CD4-positive, alpha-beta T cell treated with Interleukin-15 for 4 hours (primary cell): ENCODE measurements at regions not wholly inside any gene's neighbourhood (a gene's known extent, or its start where the extent isn't known, plus 50 kb on each side); places are given as distances from the start of the nearest gene placed in this dataset.

Source experiments
- DNase-seq: peaks from one replicate; pipeline ENCODE4 v3.0.0-alpha.2; 2020; ENCODE audit warnings: low spot score

GRCh38 chr10:50936335-50936734 lies 50.9 kb upstream of the A1CF start:
- DNase-seq = no peak

GRCh38 chr10:50937230-50937907 lies 51.9 kb upstream of the A1CF start:
- no peak for DNase-seq

- no peak for DNase-seq
These were observed 56.2 kb upstream of the A1CF start for GRCh38 chr10:50941629-50942028.

GRCh38 chr10:50946991-50947781 lies 61.8 kb upstream of the A1CF start:
- no peak for DNase-seq

- no peak for DNase-seq
These were observed 65.9 kb upstream of the A1CF start for GRCh38 chr10:50951365-50951764.

GRCh38 chr10:50961297-50961696 lies 75.9 kb upstream of the A1CF start:
- DNase-seq = no peak

GRCh38 chr10:50963063-50963462 lies 77.6 kb upstream of the A1CF start:
- no peak for DNase-seq

- no peak for DNase-seq
These were observed 83.1 kb upstream of the A1CF start for GRCh38 chr10:50968386-50969091.

GRCh38 chr10:50972591-50972990 lies 87.2 kb upstream of the A1CF start:
- DNase-seq = no peak

- DNase-seq = no peak
These were observed 92.9 kb upstream of the PRKG1 start for GRCh38 chr10:50981385-50981784.

- no peak for DNase-seq
These were observed 92.4 kb upstream of the PRKG1 start for GRCh38 chr10:50981904-50982303.

- no peak for DNase-seq
These were observed 91.3 kb upstream of the PRKG1 start for GRCh38 chr10:50982989-50983388.

- no peak for DNase-seq
These were observed 86.4 kb upstream of the PRKG1 start for GRCh38 chr10:50987934-50988333.

- DNase-seq = no peak
These were observed 85.5 kb upstream of the PRKG1 start for GRCh38 chr10:50988792-50989191.

GRCh38 chr10:50990568-50991455 lies 83.5 kb upstream of the PRKG1 start:
- DNase-seq = no peak

GRCh38 chr10:50991456-50992355 lies 82.6 kb upstream of the PRKG1 start:
- DNase-seq = no peak

GRCh38 chr10:50992356-50992901 lies 81.9 kb upstream of the PRKG1 start:
- no peak for DNase-seq

- no peak for DNase-seq
These were observed 81.1 kb upstream of the PRKG1 start for GRCh38 chr10:50992972-50993766.

- DNase-seq = no peak
These were observed 80.5 kb upstream of the PRKG1 start for GRCh38 chr10:50993771-50994251.

GRCh38 chr10:50997461-50997860 lies 76.8 kb upstream of the PRKG1 start:
- no peak for DNase-seq
